ENCODE measurements at regions not wholly inside any gene's neighbourhood (a gene's known extent, or its start where the extent isn't known, plus 50 kb on each side); places are given as distances from the start of the nearest gene placed in this dataset.

GRCh38 chr11:45454917-45455401 lies 168.8 kb upstream of the SYT13 start:
- no peak for DNase-seq
- in situ Hi-C loops (cut with MboI; ENCODE audit: low pct_unique_long_range_greater_than_20kb, low sequenced_read_pairs) = no loop called here

GRCh38 chr11:45453721-45454120 lies 167.6 kb upstream of the SYT13 start:
- in situ Hi-C loops (cut with MboI; ENCODE audit: low pct_unique_long_range_greater_than_20kb, low sequenced_read_pairs) = no loop called here
- no peak for DNase-seq

GRCh38 chr11:45451766-45452440 lies 165.8 kb upstream of the SYT13 start:
- DNase-seq = no peak

GRCh38 chr11:45450189-45450588 lies 164.0 kb upstream of the SYT13 start:
- DNase-seq = no peak

More at GRCh38 chr11:45451766-45452440, 165.8 kb upstream of the SYT13 start:
- in situ Hi-C loops (cut with MboI; ENCODE audit: low pct_unique_long_range_greater_than_20kb, low sequenced_read_pairs) = no loop called here

GRCh38 chr11:45449036-45449601 lies 163.0 kb upstream of the SYT13 start:
- no peak for DNase-seq
- in situ Hi-C loops (cut with MboI; ENCODE audit: low pct_unique_long_range_greater_than_20kb, low sequenced_read_pairs) = no loop called here

More at GRCh38 chr11:45450189-45450588, 164.0 kb upstream of the SYT13 start:
- in situ Hi-C loops (cut with MboI; ENCODE audit: low pct_unique_long_range_greater_than_20kb, low sequenced_read_pairs) = no loop called here

GRCh38 chr11:45448561-45448960 lies 162.4 kb upstream of the SYT13 start:
- no peak for DNase-seq
- in situ Hi-C loops (cut with MboI; ENCODE audit: low pct_unique_long_range_greater_than_20kb, low sequenced_read_pairs) = no loop called here

- in situ Hi-C loops (cut with MboI; ENCODE audit: low pct_unique_long_range_greater_than_20kb, low sequenced_read_pairs) = no loop called here
Measured at GRCh38 chr11:45446998-45447397, 160.9 kb upstream of the SYT13 start.

GRCh38 chr11:45446434-45446833 lies 160.3 kb upstream of the SYT13 start:
- in situ Hi-C loops (cut with MboI; ENCODE audit: low pct_unique_long_range_greater_than_20kb, low sequenced_read_pairs) = no loop called here
- no peak for DNase-seq

More at GRCh38 chr11:45446998-45447397, 160.9 kb upstream of the SYT13 start:
- DNase-seq = no peak

GRCh38 chr11:45444796-45445195 lies 158.7 kb upstream of the SYT13 start:
- DNase-seq = no peak
- in situ Hi-C loops (cut with MboI; ENCODE audit: low pct_unique_long_range_greater_than_20kb, low sequenced_read_pairs) = no loop called here

- no peak for DNase-seq
- in situ Hi-C loops (cut with MboI; ENCODE audit: low pct_unique_long_range_greater_than_20kb, low sequenced_read_pairs) = no loop called here
Measured at GRCh38 chr11:45440111-45440510, 154.0 kb upstream of the SYT13 start.

- in situ Hi-C loops (cut with MboI; ENCODE audit: low pct_unique_long_range_greater_than_20kb, low sequenced_read_pairs) = no loop called here
- DNase-seq = no peak
Measured at GRCh38 chr11:45436966-45437365, 150.8 kb upstream of the SYT13 start.

- no peak for DNase-seq
- in situ Hi-C loops (cut with MboI; ENCODE audit: low pct_unique_long_range_greater_than_20kb, low sequenced_read_pairs) = no loop called here
Measured at GRCh38 chr11:45436118-45436517, 150.0 kb upstream of the SYT13 start.

- in situ Hi-C loops (cut with MboI; ENCODE audit: low pct_unique_long_range_greater_than_20kb, low sequenced_read_pairs) = no loop called here
- DNase-seq = no peak
Measured at GRCh38 chr11:45435706-45436105, 149.6 kb upstream of the SYT13 start.

- in situ Hi-C loops (cut with MboI; ENCODE audit: low pct_unique_long_range_greater_than_20kb, low sequenced_read_pairs) = no loop called here
- no peak for DNase-seq
Measured at GRCh38 chr11:45432910-45433309, 146.8 kb upstream of the SYT13 start.

GRCh38 chr11:45432100-45432499 lies 146.0 kb upstream of the SYT13 start:
- no peak for DNase-seq
- in situ Hi-C loops (cut with MboI; ENCODE audit: low pct_unique_long_range_greater_than_20kb, low sequenced_read_pairs) = no loop called here

- in situ Hi-C loops (cut with MboI; ENCODE audit: low pct_unique_long_range_greater_than_20kb, low sequenced_read_pairs) = no loop called here
- no peak for DNase-seq
Measured at GRCh38 chr11:45431046-45432018, 145.2 kb upstream of the SYT13 start.

GRCh38 chr11:45430361-45430760 lies 144.2 kb upstream of the SYT13 start:
- no peak for DNase-seq
- in situ Hi-C loops (cut with MboI; ENCODE audit: low pct_unique_long_range_greater_than_20kb, low sequenced_read_pairs) = no loop called here

- DNase-seq = no peak
- in situ Hi-C loops (cut with MboI; ENCODE audit: low pct_unique_long_range_greater_than_20kb, low sequenced_read_pairs) = no loop called here
Measured at GRCh38 chr11:45429719-45430118, 143.6 kb upstream of the SYT13 start.

- in situ Hi-C loops (cut with MboI; ENCODE audit: low pct_unique_long_range_greater_than_20kb, low sequenced_read_pairs) = no loop called here
- no peak for DNase-seq
Measured at GRCh38 chr11:45428541-45429230, 142.5 kb upstream of the SYT13 start.
